ENCODE measurements at regions not wholly inside any gene's neighbourhood (a gene's known extent, or its start where the extent isn't known, plus 50 kb on each side); places are given as distances from the start of the nearest gene placed in this dataset.

- TF ChIP-seq CTCF (IDR thresholded peaks at IDR 0.05) (no peak), ZFX (IDR thresholded peaks at IDR 0.05; ENCODE audit: borderline replicate concordance) (no peak)
Measured at GRCh38 chr17:77460514-77461046, 319.8 kb downstream of the SEC14L1 start.

All from 22Rv1 (cell line).